ENCODE measurements at regions not wholly inside any gene's neighbourhood (a gene's known extent, or its start where the extent isn't known, plus 50 kb on each side); places are given as distances from the start of the nearest gene placed in this dataset.

DNA sequence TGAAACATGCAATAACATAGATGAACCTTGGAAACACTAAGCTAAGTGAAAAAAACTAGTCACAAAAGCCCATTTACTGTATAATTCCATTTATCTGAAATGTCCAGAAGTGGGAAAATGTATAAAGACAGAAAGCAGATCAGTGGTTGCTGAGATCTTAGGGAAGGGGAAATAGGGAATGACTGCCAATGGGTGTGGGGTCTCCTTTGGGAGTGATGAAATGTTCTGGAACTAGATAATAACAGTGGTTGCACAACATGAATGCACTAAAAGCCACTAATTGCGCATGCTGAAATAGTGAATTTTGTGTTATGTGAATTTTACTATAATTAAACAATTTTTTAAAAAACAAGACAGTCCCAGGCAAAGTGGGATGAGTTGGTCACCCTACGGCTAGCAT lies 472.8 kb downstream of the CCDC171 start:
- DNase-seq (ENCODE audit: low read depth, low spot score), result no peak
- FAIRE-seq, result no peak

DNA sequence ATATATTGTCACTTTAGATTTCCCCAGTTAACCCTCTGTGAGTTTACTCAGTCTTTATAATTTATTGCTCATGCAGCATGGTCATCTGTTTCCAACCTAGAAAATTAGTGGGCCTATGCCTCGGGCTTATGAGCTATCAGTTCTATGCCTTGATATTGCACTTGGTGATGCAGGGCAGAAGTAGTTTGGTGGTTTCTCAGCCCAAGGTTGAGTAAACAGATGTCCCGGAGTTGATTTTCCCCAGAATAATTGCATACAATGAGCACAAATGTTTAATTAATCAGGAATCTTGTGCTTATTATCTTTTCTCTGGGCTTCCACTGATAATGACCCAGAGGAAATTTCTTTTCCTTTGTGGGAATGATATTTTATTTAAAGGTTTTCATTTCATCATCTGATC lies 474.0 kb downstream of the CCDC171 start:
- H3K27me3 ChIP-seq (ENCODE audit: control insufficient read depth, extremely low read depth, insufficient read depth, low read length), result no peaks in the 10 kb centered on the region
- H3K4me1 ChIP-seq (ENCODE audit: control insufficient read depth, extremely low read depth, insufficient read depth, low read length), result peaks cover 12% of the 10 kb centered on the region
- H3K9ac ChIP-seq (ENCODE audit: control insufficient read depth, extremely low read depth, insufficient read depth, low read length), result no peak overlapping the region
- DNase-seq (ENCODE audit: low read depth, low spot score) (no peak), FAIRE-seq (no peak)
- no peak overlapping the region for H3K4me2 ChIP-seq (ENCODE audit: control insufficient read depth, extremely low read depth, insufficient read depth, low read depth, low read length)
- TF ChIP-seq CTCF (optimal IDR thresholded peaks at IDR 0.05 in 1 of 3, IDR thresholded peaks at IDR 0.05 in 1 of 3, conservative IDR thresholded peaks at IDR 0.05 in 1 of 3; ENCODE audit: extremely low read depth in 1 of 3, insufficient read depth in 2 of 3, low read length in 3 of 3), result no peak
- no peaks in the 10 kb centered on the region for H3K79me2 ChIP-seq (ENCODE audit: control insufficient read depth, insufficient read depth, low read length)
- no peak overlapping the region for H2AFZ ChIP-seq (ENCODE audit: control insufficient read depth, low read length)
- no peaks in the 10 kb centered on the region for H3K9me1 ChIP-seq (ENCODE audit: control insufficient read depth, extremely low read depth, insufficient read depth, low read length)
- H3K27ac ChIP-seq (ENCODE audit: control insufficient read depth, insufficient read depth, low read length), result no peak overlapping the region
- H4K20me1 ChIP-seq (ENCODE audit: control insufficient read depth, extremely low read depth, insufficient read depth, low read length), result no peaks in the 10 kb centered on the region
- dilution Hi-C loops (cut with MboI; ENCODE audit: extremely low pct_ligation_motif_present, low sequenced_read_pairs), result no loop called here
- no peak overlapping the region for H3K4me3 ChIP-seq (ENCODE audit: control insufficient read depth in 2 of 3, extremely low read depth in 1 of 3, insufficient read depth in 2 of 3, low read depth in 1 of 3, low read length in 3 of 3)
- no peaks in the 10 kb centered on the region for H3K9me3 ChIP-seq (ENCODE audit: control insufficient read depth, low read depth, low read length)
- no peaks in the 10 kb centered on the region for H3K36me3 ChIP-seq (ENCODE audit: control insufficient read depth in 2 of 2, extremely low read depth in 1 of 2, insufficient read depth in 2 of 2, low read length in 2 of 2)

More for the DNA sequence above, 472.8 kb downstream of the CCDC171 start:
- Histone ChIP-seq H3K4me1 (ENCODE audit: control insufficient read depth, extremely low read depth, insufficient read depth, low read length) (peaks cover 3% of the 10 kb centered on the region), H3K9me1 (ENCODE audit: control insufficient read depth, extremely low read depth, insufficient read depth, low read length) (no peaks in the 10 kb centered on the region), H3K9me3 (ENCODE audit: control insufficient read depth, low read depth, low read length) (no peaks in the 10 kb centered on the region), H3K79me2 (ENCODE audit: control insufficient read depth, insufficient read depth, low read length) (no peaks in the 10 kb centered on the region), H3K4me2 (ENCODE audit: control insufficient read depth, extremely low read depth, insufficient read depth, low read depth, low read length) (no peak overlapping the region), H3K27ac (ENCODE audit: control insufficient read depth, insufficient read depth, low read length) (no peak overlapping the region), H2AFZ (ENCODE audit: control insufficient read depth, low read length) (no peak overlapping the region), H3K4me3 (ENCODE audit: control insufficient read depth in 2 of 3, extremely low read depth in 1 of 3, insufficient read depth in 2 of 3, low read depth in 1 of 3, low read length in 3 of 3) (no peak overlapping the region), H3K9ac (ENCODE audit: control insufficient read depth, extremely low read depth, insufficient read depth, low read length) (no peak overlapping the region), H4K20me1 (ENCODE audit: control insufficient read depth, extremely low read depth, insufficient read depth, low read length) (no peaks in the 10 kb centered on the region), H3K36me3 (ENCODE audit: control insufficient read depth in 2 of 2, extremely low read depth in 1 of 2, insufficient read depth in 2 of 2, low read length in 2 of 2) (no peaks in the 10 kb centered on the region), H3K27me3 (ENCODE audit: control insufficient read depth, extremely low read depth, insufficient read depth, low read length) (no peaks in the 10 kb centered on the region)
- dilution Hi-C loops (cut with MboI; ENCODE audit: extremely low pct_ligation_motif_present, low sequenced_read_pairs), result no loop called here
- TF ChIP-seq EZH2 (IDR thresholded peaks at IDR 0.05; ENCODE audit: low read length), result no peak
- no peak for TF ChIP-seq CTCF (optimal IDR thresholded peaks at IDR 0.05 in 1 of 3, IDR thresholded peaks at IDR 0.05 in 1 of 3, conservative IDR thresholded peaks at IDR 0.05 in 1 of 3; ENCODE audit: extremely low read depth in 1 of 3, insufficient read depth in 2 of 3, low read length in 3 of 3)
